8988T (cell line): ENCODE measurements at regions not wholly inside any gene's neighbourhood (a gene's known extent, or its start where the extent isn't known, plus 50 kb on each side); places are given as distances from the start of the nearest gene placed in this dataset.

ENCODE experiments used
- DNase-seq: peaks from one replicate; pipeline ENCODE4 v3.0.0; 2011

DNA sequence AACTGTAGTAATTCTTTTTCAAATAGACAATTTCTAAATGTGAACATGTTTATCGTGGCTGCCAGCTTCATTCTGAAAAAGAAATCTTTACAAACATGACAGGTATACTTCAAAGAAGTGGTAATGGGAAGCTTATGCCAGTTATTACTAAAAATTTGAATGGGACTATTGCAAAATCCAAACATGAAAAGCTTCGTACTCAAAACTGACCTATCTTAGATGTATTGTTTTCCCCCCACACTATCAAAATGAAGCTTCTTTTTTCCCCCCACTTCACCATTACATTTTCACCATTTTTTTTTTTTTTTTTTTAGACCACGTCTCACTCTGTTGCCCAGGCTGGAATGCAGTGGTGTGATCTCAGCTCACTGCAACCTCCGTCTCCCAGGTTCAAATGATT is 50.4 kb upstream of the SERTAD2 start:
- no peak for DNase-seq

GRCh38 chr2:64704996-64705395 is 51.3 kb upstream of the SERTAD2 start:
- DNase-seq: no peak

DNA sequence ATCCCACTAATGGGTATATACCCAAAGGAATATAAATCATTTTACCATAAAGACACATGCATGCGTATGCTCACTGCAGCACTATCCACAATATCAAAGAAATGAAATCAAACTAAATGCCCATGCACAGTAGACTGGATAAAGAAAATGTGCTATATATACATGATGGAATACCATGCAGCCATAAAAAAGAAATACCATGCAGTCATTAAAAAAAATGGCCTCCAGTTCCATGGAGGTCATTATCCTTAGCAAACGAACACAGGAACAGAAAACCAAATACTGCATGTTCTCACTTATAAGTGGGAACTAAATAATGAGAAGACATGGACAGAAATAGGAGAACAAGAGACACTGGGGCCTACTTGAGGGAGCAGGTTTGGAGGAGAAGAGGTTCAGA is 53.6 kb upstream of the SERTAD2 start:
- DNase-seq: no peak

DNA sequence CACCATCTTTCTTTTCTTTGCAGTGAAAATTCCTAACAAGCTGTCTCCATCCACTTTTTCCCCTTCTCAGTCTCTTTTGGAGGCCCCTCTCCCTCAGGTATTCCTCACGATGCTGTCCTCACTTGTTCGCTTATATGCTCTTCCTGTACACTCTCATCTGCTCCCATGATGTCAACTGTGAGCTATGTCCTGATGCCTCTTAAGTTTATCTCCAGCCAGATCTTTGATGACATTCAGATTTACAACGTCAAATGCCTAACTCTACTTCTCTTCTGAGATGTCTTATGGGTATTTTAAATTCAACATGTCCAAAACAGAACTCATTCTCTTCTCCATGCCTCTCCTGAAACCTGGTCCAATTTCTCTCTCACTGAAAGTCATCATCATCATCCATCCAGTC is 55.1 kb upstream of the SERTAD2 start:
- DNase-seq: no peak

- no peak for DNase-seq
Observed at GRCh38 chr2:64711252-64711800, 57.6 kb upstream of the SERTAD2 start.

- no peak for DNase-seq
Observed at GRCh38 chr2:64713686-64714085, 60.0 kb upstream of the SERTAD2 start.

- DNase-seq: no peak
Observed at GRCh38 chr2:64716569-64716968, 62.9 kb upstream of the SERTAD2 start.

DNA sequence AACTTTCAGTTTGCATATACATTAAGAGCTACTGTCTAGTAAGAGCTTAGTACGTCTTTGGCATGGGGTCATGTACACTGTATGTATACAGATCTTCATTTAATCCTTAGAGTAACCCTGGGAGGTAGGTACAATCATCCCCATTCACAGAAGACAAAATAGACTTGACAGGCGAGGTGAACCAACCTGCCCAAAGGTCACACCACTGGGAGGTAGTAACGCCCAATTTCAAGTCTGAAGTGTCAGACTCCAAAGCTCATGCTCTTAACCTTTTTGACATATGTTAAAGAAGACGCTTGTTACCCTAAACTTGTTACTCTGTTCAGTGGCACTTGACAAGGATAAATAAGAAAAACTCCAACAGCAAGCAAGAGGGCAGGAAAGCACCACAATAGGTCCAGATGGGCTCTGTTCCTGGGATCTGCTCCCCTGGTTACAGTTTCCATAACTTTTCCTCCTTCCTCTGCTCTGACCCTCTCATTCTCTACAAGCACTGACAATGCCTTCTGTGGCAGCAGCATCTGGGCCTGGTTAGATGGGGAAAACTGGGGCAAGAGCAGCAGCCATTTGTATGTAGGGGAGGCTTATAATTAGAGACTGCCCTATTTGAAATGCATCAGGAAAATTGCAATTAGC is 64.7 kb upstream of the SERTAD2 start:
- DNase-seq: no peak

GRCh38 chr2:64720535-64721319 is 67.0 kb upstream of the SERTAD2 start:
- no peak for DNase-seq

DNA sequence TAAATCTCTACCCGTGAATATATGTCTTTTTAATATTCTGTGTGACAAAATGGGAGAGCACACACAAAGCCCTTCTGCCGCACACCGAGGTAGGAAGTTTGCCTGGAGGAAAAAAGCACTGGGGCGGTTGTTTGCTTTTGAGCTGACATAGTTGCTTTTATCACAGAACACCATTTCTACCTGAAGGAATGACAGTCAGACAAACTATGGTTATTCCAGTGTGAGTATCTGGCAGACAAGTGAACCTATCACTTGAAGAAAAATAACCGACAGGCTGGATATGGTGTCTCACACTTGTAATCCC is 67.6 kb upstream of the SERTAD2 start:
- DNase-seq: no peak

DNA sequence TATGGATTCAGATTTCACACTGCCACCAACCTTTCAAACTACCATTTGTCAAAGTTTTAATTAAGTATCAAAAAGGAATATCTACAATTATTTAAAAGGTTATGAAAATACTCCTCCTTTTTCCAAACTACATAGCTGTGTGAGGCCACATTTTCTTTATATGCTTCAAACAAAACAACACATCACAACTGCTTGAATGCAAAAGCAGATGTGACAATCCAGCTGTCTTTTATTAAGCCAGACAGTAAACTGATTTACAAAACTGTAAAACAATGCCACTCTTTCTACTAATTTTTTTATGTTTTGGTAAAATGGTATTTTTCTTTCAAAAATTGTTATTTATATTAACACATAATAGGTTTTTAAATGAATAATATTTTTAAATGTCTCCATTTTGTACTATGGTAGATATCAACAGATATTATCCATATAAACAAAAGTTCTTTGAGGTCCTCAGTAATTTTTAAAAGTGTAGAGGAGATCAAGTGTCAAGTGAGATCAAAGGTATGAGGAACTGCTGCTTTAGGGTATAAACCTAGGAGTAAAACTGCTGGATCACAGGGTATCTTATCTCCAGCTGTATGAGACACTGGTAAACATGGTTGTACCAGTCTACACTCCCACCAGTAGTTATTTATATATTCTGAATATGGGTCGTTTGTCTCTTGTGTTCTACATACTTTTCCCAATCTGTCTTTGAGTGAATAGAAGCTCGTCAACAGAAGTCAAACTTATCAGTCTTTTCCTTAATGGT is 68.8 kb upstream of the SERTAD2 start:
- no peak for DNase-seq

GRCh38 chr2:64727013-64727767 is 73.5 kb upstream of the SERTAD2 start:
- no peak for DNase-seq

DNA sequence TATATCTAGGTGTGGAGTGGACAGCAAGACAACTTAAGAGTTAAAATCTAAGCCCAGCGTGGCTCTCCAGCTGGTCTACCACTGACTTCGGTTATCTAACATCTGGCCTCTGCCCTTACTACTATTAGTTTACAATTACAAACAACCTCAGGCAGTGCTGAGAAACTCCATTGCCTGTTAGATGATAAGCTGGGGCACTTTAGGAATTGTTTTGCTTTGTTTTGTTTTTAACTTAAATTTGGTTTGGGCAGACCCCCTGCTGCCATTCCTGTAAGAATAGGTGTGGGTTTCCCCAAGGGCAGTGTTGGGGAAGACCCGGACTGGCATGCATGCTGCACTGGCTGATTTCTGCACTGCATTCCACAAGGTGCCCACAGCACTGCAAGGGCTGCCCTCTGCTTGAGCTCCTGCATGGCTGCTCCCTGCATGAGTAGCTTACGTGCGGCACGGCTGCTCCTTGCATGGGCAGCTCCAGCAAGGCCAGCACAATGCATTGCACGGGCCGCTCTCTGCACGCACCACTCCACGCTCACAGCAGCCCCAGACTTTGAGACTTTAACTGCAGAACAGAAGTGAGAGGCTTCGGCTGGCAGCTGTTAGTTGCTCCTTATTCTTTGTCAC is 74.2 kb upstream of the SERTAD2 start:
- DNase-seq: no peak

DNA sequence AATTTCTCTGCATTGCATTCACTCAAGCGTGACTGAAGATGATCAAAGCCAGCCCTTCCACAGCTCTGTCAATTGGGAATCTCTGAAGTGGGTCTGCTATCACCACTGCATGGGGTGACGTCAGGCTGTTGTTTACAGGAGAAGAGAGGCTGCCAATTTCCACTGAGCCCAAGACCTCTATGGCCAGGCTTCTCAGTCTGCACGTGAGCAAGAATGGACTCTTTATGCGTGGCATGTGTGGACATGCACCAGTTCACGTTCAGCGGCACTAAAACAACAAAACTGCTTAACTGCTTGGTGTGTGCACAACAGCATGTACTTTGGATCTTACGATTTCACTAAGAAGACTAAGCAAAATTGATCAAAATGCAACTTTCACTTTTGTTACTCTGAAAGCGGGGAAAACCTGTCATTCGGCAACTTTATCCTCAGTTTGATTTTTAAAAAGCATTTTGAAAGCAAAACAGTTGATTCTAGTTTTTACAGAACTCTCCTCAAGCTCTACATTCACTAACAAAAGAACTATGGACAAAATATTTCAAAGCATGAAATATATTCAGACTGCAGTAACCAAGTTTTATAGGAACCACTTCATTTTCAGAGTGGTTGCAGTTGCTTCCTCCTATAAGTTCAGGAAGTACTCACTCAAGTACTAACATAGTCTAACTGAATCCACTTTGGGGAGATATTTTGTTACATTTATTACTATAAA is 77.0 kb upstream of the SERTAD2 start:
- DNase-seq: no peak

- no peak for DNase-seq
Observed at GRCh38 chr2:64731263-64731643, 77.5 kb upstream of the SERTAD2 start.

GRCh38 chr2:64731746-64732145 is 78.0 kb upstream of the SERTAD2 start:
- no peak for DNase-seq

DNA sequence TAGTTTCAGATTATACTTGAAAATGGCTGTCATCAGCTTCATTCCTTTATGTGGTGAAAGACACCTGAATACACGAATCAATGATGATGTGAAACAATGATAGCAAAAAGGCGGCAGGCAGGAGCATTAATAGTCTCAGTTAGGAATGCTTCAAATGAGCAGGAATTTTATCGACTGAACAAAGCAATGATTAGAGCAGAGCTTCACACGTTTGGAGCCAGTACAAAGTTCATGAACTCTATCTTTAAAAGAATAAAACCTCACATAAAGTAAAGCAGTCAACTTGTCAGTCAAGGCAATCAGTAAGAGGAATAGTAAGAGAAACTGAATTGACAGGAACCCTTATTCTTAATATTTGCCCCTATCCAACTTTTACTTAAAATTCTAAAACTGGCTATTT is 78.4 kb upstream of the SERTAD2 start:
- no peak for DNase-seq

- no peak for DNase-seq
Observed at GRCh38 chr2:64735504-64735903, 81.8 kb upstream of the SERTAD2 start.

DNA sequence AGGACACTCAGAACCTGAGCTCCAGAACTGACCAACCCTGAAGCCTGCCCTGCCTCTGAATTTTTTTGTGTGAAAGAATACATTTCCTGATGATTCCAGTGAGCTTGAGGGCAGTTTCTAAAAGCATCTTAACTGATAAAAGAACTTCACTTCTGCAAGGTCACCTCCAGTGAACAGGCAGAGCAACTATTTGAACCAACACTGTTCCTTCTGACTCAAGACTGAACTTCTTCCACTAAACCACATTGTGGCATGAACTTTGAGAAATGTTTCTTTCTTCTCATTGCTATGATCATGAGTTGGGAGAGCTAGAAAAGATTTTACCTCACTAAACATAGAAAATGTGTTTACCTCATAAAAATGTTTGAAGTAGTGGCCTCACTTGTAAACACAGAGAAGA is 83.8 kb upstream of the SERTAD2 start:
- no peak for DNase-seq

DNA sequence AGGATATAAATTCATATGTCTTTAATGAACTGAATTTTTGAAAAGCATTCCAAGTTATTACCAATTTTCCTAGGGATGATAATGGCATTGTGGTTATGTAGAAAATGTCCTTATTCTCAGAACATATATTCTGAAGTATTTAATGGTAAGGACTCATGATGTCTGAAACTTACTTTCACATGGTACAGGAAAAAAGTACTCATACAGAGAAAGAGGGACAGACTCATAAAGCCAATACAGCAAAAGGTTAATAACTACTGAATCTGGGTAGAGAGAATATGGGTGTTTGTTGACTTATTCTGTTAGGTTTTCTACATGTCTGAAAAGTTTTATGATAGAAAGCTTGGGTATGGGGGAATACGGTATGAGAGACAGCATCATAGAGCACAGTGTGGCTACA is 84.3 kb upstream of the SERTAD2 start:
- no peak for DNase-seq

GRCh38 chr2:64742678-64743077 is 89.0 kb upstream of the SERTAD2 start:
- DNase-seq: no peak

DNA sequence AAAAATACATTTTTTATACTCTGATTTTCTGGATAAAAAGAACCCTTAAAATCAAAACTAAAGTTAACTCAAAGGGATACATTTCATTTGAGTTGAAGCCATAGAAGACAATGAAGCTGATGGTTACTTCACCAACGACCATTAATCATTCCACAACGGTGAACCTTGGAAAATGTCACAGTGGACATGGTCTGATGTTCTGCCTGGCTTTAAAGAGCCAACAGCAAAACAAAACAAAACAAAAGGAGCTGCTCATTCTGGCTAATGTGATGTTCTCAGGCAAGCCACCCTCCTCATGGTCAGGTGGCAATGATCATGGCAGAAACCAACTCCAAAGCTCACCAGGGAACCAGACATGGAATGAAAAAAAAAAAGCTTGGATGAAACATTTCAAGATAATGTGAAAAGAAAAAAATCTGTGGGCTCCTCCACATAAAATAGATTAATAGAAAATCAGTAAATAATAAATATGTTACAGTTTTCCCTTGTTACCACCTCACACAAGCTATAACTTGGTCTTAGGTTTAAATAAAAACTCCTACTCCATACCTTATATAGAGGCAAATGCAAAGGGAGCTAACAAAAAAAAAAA is 90.1 kb upstream of the SERTAD2 start:
- no peak for DNase-seq
